ENCODE measurements at regions not wholly inside any gene's neighbourhood (a gene's known extent, or its start where the extent isn't known, plus 50 kb on each side); places are given as distances from the start of the nearest gene placed in this dataset.
A peak's percentile ranks its signal among the peaks of the same experiment; 100 is the strongest.

DNA sequence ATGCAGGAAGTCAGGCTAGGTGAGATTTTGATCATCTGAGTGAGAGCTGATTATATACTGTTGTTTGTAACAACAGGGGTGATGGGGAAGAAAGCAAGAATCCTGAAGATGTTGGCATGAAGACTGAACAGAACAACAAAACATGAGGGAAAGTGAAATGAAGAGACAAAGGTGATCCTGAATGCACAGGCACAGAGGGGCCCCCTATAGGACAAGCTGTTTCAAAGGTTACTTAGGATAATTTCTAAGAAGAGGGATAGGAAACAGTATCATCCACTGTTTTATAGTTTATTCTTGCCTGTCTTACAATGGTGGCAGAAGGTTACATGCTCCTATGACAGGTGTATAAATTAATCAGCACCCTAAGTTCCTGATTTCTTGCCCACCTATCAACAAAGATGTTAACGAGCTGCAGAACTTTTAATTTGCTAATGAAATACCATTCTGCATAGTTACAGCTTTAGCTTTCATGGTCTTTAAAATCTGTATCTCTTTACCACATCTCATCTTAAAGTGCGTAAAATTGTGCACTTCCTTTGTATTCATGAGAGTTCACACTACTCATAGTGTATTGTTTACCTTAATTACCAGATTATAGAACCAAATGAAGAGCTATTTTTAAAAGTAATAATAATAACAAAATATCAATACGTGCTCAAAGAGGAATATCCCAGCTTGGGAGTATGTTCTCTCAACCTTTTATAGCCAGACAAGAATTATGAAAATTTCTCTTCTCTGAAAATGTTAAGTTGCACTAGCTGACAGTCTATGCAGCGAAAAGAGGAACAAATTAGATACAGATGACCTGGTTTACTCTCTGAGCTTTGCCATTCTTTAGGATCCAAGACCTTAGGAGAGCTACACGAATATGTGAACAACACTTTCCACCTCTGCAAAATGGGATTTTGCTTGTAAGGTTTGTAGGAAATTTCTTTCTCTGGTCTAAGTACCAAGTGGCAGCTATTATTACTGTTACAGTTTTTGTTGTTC, 192.5 kb downstream of the EDN1 start:
- CTCF ChIA-PET: interaction anchor here (0.7 to 4.0 kb wide), 16 partner anchors 13 to 887 kb away, joined by 3 to 38 read pairs (median 3); partner anchors contain the start of gene EDN1
- POLR2A ChIA-PET: no interaction called here
- no peaks in the 10 kb centered on the region for H3K36me3 Mint-ChIP-seq
- H3K4me3 Mint-ChIP-seq: no peak overlapping the region
- TF ChIP-seq, protein P1, sequence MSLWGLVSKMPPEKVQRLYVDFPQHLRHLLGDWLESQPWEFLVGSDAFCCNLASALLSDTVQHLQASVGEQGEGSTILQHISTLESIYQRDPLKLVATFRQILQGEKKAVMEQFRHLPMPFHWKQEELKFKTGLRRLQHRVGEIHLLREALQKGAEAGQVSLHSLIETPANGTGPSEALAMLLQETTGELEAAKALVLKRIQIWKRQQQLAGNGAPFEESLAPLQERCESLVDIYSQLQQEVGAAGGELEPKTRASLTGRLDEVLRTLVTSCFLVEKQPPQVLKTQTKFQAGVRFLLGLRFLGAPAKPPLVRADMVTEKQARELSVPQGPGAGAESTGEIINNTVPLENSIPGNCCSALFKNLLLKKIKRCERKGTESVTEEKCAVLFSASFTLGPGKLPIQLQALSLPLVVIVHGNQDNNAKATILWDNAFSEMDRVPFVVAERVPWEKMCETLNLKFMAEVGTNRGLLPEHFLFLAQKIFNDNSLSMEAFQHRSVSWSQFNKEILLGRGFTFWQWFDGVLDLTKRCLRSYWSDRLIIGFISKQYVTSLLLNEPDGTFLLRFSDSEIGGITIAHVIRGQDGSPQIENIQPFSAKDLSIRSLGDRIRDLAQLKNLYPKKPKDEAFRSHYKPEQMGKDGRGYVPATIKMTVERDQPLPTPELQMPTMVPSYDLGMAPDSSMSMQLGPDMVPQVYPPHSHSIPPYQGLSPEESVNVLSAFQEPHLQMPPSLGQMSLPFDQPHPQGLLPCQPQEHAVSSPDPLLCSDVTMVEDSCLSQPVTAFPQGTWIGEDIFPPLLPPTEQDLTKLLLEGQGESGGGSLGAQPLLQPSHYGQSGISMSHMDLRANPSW (CRISPR knock-in tag; conservative IDR thresholded peaks at IDR 0.05; ENCODE audit: low read depth): no peak
- TF ChIP-seq GABPB1 (CRISPR knock-in tag; IDR thresholded peaks at IDR 0.05) (no peak), ZNF317 (CRISPR knock-in tag; IDR thresholded peaks at IDR 0.05; ENCODE audit: borderline replicate concordance, low read depth) (no peak), TEAD4 (CRISPR knock-in tag; IDR thresholded peaks at IDR 0.05) (no peak), CREM (CRISPR knock-in tag; IDR thresholded peaks at IDR 0.05) (no peak), SMAD3 (CRISPR knock-in tag; IDR thresholded peaks at IDR 0.05; ENCODE audit: borderline replicate concordance) (no peak), ZNF263 (CRISPR knock-in tag; IDR thresholded peaks at IDR 0.05; ENCODE audit: low read depth) (no peak), TP53 (CRISPR knock-in tag; IDR thresholded peaks at IDR 0.05) (no peak)
- TF ChIP-seq, protein P2, sequence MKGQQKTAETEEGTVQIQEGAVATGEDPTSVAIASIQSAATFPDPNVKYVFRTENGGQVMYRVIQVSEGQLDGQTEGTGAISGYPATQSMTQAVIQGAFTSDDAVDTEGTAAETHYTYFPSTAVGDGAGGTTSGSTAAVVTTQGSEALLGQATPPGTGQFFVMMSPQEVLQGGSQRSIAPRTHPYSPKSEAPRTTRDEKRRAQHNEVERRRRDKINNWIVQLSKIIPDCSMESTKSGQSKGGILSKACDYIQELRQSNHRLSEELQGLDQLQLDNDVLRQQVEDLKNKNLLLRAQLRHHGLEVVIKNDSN (CRISPR knock-in tag; IDR thresholded peaks at IDR 0.05): no peak
- TF ChIP-seq, protein P3, sequence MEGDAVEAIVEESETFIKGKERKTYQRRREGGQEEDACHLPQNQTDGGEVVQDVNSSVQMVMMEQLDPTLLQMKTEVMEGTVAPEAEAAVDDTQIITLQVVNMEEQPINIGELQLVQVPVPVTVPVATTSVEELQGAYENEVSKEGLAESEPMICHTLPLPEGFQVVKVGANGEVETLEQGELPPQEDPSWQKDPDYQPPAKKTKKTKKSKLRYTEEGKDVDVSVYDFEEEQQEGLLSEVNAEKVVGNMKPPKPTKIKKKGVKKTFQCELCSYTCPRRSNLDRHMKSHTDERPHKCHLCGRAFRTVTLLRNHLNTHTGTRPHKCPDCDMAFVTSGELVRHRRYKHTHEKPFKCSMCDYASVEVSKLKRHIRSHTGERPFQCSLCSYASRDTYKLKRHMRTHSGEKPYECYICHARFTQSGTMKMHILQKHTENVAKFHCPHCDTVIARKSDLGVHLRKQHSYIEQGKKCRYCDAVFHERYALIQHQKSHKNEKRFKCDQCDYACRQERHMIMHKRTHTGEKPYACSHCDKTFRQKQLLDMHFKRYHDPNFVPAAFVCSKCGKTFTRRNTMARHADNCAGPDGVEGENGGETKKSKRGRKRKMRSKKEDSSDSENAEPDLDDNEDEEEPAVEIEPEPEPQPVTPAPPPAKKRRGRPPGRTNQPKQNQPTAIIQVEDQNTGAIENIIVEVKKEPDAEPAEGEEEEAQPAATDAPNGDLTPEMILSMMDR (IDR thresholded peaks at IDR 0.05): no peak
- TF ChIP-seq, protein P4, sequence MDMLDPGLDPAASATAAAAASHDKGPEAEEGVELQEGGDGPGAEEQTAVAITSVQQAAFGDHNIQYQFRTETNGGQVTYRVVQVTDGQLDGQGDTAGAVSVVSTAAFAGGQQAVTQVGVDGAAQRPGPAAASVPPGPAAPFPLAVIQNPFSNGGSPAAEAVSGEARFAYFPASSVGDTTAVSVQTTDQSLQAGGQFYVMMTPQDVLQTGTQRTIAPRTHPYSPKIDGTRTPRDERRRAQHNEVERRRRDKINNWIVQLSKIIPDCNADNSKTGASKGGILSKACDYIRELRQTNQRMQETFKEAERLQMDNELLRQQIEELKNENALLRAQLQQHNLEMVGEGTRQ (CRISPR knock-in tag; IDR thresholded peaks at IDR 0.05): no peak
- H3K27ac Mint-ChIP-seq: no peak overlapping the region
- H3K27me3 Mint-ChIP-seq (ENCODE audit: low read depth): no peaks in the 10 kb centered on the region
- H3K9me3 Mint-ChIP-seq: peaks cover 3% of the 10 kb centered on the region; the same call in 1 of the 2 replicates
- ATAC-seq (peak; percentile 73), DNase-seq (ENCODE audit: low spot score) (no peak)
- peaks cover 17% of the 10 kb centered on the region for H3K4me1 Mint-ChIP-seq

DNA sequence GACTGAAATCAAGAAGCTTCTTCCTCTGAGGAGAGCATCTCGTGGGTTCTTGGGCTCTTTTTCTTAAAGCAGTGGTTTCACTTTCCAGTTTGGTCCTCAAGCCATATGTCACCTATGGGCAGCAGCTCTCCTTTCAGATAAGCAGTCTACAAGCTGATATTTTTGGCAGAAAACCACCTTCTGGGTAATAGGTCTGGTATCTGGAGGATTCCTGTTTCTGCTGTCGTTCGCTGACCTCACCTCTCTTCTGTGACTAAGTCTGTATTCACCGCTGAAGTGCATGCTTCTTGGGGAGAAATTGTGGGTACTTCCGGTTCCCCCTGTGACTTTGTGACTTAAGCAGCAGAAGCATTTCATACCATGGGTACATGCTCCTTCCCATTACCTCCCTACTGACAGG, 193.6 kb downstream of the EDN1 start:
- ChIA-PET POLR2A (no interaction called here), CTCF (interaction anchor here (0.6 to 4.0 kb wide), 6 partner anchors 21 to 1309 kb away, joined by 3 to 38 read pairs (median 6); partner anchors contain the start of gene EDN1)
- no peak for ATAC-seq
- Mint-ChIP-seq H3K4me1 (peaks cover 16% of the 10 kb centered on the region), H3K4me3 (no peak overlapping the region), H3K27me3 (ENCODE audit: low read depth) (no peaks in the 10 kb centered on the region), H3K27ac (no peak overlapping the region), H3K36me3 (no peaks in the 10 kb centered on the region), H3K9me3 (peaks cover 3% of the 10 kb centered on the region; the same call in 1 of the 2 replicates)
- DNase-seq (ENCODE audit: low spot score): no peak
- TF ChIP-seq SOX15 (CRISPR knock-in tag; IDR thresholded peaks at IDR 0.05) (no peak), TEAD1 (CRISPR knock-in tag; IDR thresholded peaks at IDR 0.05) (no peak), NFE2L1 (CRISPR knock-in tag; IDR thresholded peaks at IDR 0.05) (no peak), RELA (CRISPR knock-in tag; IDR thresholded peaks at IDR 0.05; ENCODE audit: borderline replicate concordance) (no peak), CREM (CRISPR knock-in tag; IDR thresholded peaks at IDR 0.05) (no peak), ATF1 (CRISPR knock-in tag; IDR thresholded peaks at IDR 0.05) (no peak), GRHL2 (CRISPR knock-in tag; IDR thresholded peaks at IDR 0.05; ENCODE audit: insufficient replicate concordance, severe bottlenecking) (no peak), ZNF263 (CRISPR knock-in tag; IDR thresholded peaks at IDR 0.05; ENCODE audit: low read depth) (no peak), PRRX2 (CRISPR knock-in tag; IDR thresholded peaks at IDR 0.05) (no peak), SMAD3 (CRISPR knock-in tag; IDR thresholded peaks at IDR 0.05; ENCODE audit: borderline replicate concordance) (no peak)
- TF ChIP-seq, protein P5, sequence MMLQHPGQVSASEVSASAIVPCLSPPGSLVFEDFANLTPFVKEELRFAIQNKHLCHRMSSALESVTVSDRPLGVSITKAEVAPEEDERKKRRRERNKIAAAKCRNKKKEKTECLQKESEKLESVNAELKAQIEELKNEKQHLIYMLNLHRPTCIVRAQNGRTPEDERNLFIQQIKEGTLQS (CRISPR knock-in tag; conservative IDR thresholded peaks at IDR 0.05): no peak
- TF ChIP-seq, protein P6, sequence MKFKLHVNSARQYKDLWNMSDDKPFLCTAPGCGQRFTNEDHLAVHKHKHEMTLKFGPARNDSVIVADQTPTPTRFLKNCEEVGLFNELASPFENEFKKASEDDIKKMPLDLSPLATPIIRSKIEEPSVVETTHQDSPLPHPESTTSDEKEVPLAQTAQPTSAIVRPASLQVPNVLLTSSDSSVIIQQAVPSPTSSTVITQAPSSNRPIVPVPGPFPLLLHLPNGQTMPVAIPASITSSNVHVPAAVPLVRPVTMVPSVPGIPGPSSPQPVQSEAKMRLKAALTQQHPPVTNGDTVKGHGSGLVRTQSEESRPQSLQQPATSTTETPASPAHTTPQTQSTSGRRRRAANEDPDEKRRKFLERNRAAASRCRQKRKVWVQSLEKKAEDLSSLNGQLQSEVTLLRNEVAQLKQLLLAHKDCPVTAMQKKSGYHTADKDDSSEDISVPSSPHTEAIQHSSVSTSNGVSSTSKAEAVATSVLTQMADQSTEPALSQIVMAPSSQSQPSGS (CRISPR knock-in tag; IDR thresholded peaks at IDR 0.05; ENCODE audit: borderline replicate concordance, low read depth): no peak
- TF ChIP-seq, protein P7, sequence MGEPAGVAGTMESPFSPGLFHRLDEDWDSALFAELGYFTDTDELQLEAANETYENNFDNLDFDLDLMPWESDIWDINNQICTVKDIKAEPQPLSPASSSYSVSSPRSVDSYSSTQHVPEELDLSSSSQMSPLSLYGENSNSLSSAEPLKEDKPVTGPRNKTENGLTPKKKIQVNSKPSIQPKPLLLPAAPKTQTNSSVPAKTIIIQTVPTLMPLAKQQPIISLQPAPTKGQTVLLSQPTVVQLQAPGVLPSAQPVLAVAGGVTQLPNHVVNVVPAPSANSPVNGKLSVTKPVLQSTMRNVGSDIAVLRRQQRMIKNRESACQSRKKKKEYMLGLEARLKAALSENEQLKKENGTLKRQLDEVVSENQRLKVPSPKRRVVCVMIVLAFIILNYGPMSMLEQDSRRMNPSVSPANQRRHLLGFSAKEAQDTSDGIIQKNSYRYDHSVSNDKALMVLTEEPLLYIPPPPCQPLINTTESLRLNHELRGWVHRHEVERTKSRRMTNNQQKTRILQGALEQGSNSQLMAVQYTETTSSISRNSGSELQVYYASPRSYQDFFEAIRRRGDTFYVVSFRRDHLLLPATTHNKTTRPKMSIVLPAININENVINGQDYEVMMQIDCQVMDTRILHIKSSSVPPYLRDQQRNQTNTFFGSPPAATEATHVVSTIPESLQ (CRISPR knock-in tag; IDR thresholded peaks at IDR 0.05): no peak
- TF ChIP-seq, protein P8, sequence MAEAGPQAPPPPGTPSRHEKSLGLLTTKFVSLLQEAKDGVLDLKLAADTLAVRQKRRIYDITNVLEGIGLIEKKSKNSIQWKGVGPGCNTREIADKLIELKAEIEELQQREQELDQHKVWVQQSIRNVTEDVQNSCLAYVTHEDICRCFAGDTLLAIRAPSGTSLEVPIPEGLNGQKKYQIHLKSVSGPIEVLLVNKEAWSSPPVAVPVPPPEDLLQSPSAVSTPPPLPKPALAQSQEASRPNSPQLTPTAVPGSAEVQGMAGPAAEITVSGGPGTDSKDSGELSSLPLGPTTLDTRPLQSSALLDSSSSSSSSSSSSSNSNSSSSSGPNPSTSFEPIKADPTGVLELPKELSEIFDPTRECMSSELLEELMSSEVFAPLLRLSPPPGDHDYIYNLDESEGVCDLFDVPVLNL (CRISPR knock-in tag; IDR thresholded peaks at IDR 0.05; ENCODE audit: borderline replicate concordance, low read depth): no peak
